ENCODE measurements at regions not wholly inside any gene's neighbourhood (a gene's known extent, or its start where the extent isn't known, plus 50 kb on each side); places are given as distances from the start of the nearest gene placed in this dataset.
"Not testable (repeated sequence)": the region's sequence is repeated elsewhere in the genome, so short reads cannot be mapped to it uniquely, and the experiment has no call there.

DNA sequence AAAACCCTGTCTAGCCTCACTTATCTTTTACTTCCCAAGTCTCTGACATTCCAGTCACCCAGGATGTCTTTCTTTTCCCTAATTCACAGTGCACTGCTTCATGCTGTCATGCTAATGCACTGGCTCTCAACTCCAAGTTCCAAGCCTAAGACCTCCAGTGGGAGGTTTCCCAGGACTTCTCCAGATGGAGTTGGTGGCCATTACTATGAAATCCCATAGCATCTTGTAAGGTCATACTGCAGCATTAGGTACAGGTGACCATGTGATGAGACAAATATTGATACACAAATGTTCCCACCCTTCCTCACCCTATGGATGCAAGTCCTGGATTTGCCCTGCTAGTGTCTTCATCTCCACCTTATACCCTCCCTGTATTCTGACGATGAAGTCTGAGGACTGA lies 138.6 kb upstream of the PRICKLE2 start:
- Histone ChIP-seq H3K27me3 (ENCODE audit: control insufficient read depth, insufficient read depth, low read length) (no peaks in the 10 kb centered on the region), H3K4me2 (ENCODE audit: low read length) (no peak overlapping the region), H3K79me2 (no peaks in the 10 kb centered on the region), H3K4me1 (no peaks in the 10 kb centered on the region), H3K27ac (no peak overlapping the region), H2AFZ (no peak overlapping the region), H3K9me3 (ENCODE audit: control insufficient read depth, low read length) (no peaks in the 10 kb centered on the region), H3K4me3 (ENCODE audit: low read depth, low read length) (no peak overlapping the region), H3K9ac (no peak overlapping the region), H3K36me3 (ENCODE audit: control insufficient read depth, insufficient read depth, low read length) (no peaks in the 10 kb centered on the region)
- TF ChIP-seq, protein P1, sequence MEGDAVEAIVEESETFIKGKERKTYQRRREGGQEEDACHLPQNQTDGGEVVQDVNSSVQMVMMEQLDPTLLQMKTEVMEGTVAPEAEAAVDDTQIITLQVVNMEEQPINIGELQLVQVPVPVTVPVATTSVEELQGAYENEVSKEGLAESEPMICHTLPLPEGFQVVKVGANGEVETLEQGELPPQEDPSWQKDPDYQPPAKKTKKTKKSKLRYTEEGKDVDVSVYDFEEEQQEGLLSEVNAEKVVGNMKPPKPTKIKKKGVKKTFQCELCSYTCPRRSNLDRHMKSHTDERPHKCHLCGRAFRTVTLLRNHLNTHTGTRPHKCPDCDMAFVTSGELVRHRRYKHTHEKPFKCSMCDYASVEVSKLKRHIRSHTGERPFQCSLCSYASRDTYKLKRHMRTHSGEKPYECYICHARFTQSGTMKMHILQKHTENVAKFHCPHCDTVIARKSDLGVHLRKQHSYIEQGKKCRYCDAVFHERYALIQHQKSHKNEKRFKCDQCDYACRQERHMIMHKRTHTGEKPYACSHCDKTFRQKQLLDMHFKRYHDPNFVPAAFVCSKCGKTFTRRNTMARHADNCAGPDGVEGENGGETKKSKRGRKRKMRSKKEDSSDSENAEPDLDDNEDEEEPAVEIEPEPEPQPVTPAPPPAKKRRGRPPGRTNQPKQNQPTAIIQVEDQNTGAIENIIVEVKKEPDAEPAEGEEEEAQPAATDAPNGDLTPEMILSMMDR (IDR thresholded peaks at IDR 0.05): no peak

DNA sequence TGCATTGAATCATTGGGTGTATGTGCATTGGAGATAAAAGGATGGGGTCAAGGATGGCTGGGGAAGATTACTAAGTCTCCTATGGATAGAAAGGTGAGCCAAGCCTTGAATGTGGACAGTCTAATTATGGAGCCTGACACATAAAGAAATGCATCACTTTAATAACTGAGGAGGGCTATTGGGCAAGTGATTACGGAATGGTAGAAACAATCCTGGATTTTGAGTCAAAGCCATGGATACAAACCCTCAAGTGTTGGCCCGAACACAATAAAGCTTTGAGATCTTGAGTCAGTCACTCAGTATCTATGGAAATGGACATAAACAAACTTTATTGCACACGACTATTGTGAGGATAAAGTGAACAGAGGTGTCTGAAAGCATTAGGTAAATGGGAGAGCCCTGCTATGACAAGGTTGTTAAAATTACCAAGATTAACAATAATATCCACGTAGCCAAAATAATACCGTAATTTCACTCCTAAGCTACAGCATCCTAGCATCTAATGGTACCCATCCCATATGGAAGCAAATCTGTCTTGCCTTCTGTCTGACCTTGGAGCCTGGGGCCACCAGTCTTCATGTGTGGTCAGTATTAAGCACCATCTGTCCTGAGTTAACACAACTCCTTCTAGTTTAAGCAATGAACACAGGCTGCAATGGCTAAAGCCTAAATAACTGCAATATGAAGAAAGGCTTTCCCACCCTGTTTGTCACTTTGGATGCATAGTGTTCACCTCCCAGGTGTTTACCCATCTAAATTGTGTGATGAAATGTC lies 136.9 kb upstream of the PRICKLE2 start:
- no peaks in the 10 kb centered on the region for H3K4me1 ChIP-seq
- TF ChIP-seq, protein P1 (IDR thresholded peaks at IDR 0.05): no peak
- H3K9ac ChIP-seq: no peak overlapping the region
- H3K27ac ChIP-seq: no peak overlapping the region
- no peaks in the 10 kb centered on the region for H3K9me3 ChIP-seq (ENCODE audit: control insufficient read depth, low read length)
- H3K79me2 ChIP-seq: no peaks in the 10 kb centered on the region
- H2AFZ ChIP-seq: no peak overlapping the region
- no peak overlapping the region for H3K4me2 ChIP-seq (ENCODE audit: low read length)
- no peaks in the 10 kb centered on the region for H3K36me3 ChIP-seq (ENCODE audit: control insufficient read depth, insufficient read depth, low read length)
- no peak overlapping the region for H3K4me3 ChIP-seq (ENCODE audit: low read depth, low read length)
- no peaks in the 10 kb centered on the region for H3K27me3 ChIP-seq (ENCODE audit: control insufficient read depth, insufficient read depth, low read length)

DNA sequence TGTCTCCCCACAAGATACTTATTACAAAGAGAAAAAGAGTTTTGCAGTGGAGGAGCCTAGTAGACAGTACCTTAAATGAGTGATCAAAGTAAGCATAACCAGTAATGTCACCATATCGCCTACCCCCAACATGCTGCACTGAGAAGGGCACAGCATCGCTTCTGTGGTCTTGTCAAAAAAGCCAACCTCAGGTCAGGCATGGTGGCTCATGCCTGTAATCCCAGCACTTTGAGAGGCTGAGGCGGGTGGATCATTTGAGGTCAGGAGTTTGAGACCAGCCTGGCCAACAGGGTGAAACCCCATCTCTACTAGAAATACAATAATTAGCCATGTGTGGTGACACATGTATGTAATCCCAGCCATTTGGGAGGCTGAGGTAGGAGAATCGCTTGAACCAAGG lies 135.8 kb upstream of the PRICKLE2 start:
- H3K36me3 ChIP-seq (ENCODE audit: control insufficient read depth, insufficient read depth, low read length); H3K9ac ChIP-seq; H3K27me3 ChIP-seq (ENCODE audit: control insufficient read depth, insufficient read depth, low read length); H3K4me1 ChIP-seq; H3K9me3 ChIP-seq (ENCODE audit: control insufficient read depth, low read length); H2AFZ ChIP-seq; H3K4me2 ChIP-seq (ENCODE audit: low read length); H3K79me2 ChIP-seq; H3K4me3 ChIP-seq (ENCODE audit: low read depth, low read length); H3K27ac ChIP-seq: not testable (repeated sequence)

DNA sequence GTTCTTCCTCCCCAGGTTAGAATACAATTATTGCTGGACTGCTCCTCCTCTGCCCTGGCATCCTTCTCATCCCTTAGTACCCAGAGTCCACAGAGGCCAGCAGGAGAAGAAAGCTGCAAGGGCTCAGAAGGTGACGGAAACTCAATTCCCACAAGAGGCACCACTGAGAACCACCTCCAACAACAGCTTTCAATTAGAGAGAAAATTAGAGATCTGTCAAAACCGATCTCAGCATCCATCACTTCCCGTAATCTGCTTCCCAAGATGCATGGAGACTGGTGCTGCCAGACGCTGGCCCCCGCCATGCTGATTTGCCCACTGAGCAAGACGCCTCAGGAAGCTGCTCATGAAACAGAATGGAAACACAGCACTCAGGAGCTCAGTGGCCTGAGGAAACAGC lies 135.0 kb upstream of the PRICKLE2 start:
- H3K9me3 ChIP-seq (ENCODE audit: control insufficient read depth, low read length): no peaks in the 10 kb centered on the region
- H2AFZ ChIP-seq: no peak overlapping the region
- no peaks in the 10 kb centered on the region for H3K4me1 ChIP-seq
- TF ChIP-seq, protein P1 (IDR thresholded peaks at IDR 0.05): no peak
- H3K9ac ChIP-seq: no peak overlapping the region
- no peaks in the 10 kb centered on the region for H3K36me3 ChIP-seq (ENCODE audit: control insufficient read depth, insufficient read depth, low read length)
- H3K27ac ChIP-seq: no peak overlapping the region
- H3K4me2 ChIP-seq (ENCODE audit: low read length): no peak overlapping the region
- H3K79me2 ChIP-seq: no peaks in the 10 kb centered on the region
- H3K27me3 ChIP-seq (ENCODE audit: control insufficient read depth, insufficient read depth, low read length): no peaks in the 10 kb centered on the region
- H3K4me3 ChIP-seq (ENCODE audit: low read depth, low read length): no peak overlapping the region

DNA sequence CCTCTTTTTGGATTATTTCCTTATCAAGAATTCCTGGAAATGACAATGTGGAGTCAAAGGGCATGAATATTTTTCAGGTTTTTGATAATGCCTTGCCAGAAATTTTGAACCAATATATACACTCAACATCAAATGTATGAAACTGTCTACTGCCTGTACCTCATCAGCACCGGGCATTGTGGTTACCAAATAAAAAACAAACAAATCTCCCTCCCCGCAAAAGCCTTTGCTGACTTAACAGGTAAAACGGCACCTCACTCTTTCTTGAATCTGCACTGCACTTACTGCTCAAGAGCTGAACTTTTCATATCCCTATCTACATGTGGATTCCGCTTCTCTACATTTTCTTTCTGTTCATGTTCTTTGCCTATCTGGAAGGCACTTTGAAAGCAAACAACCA lies 134.5 kb upstream of the PRICKLE2 start:
- Histone ChIP-seq H3K27me3 (ENCODE audit: control insufficient read depth, insufficient read depth, low read length) (no peaks in the 10 kb centered on the region), H3K4me1 (no peaks in the 10 kb centered on the region), H3K9me3 (ENCODE audit: control insufficient read depth, low read length) (no peaks in the 10 kb centered on the region), H3K4me2 (ENCODE audit: low read length) (no peak overlapping the region), H3K36me3 (ENCODE audit: control insufficient read depth, insufficient read depth, low read length) (no peaks in the 10 kb centered on the region), H3K9ac (no peak overlapping the region), H2AFZ (no peak overlapping the region), H3K79me2 (no peaks in the 10 kb centered on the region), H3K27ac (no peak overlapping the region), H3K4me3 (ENCODE audit: low read depth, low read length) (no peak overlapping the region)
- TF ChIP-seq, protein P1 (IDR thresholded peaks at IDR 0.05): no peak
